ENCODE measurements at regions not wholly inside any gene's neighbourhood (a gene's known extent, or its start where the extent isn't known, plus 50 kb on each side); places are given as distances from the start of the nearest gene placed in this dataset.

GRCh38 chr5:115460472-115460871 lies 84.1 kb downstream of the FEM1C start:
- no peak overlapping the region for H3K4me3 ChIP-seq (ENCODE audit: low read depth, low read length)
- TF ChIP-seq CTCF (IDR thresholded peaks at IDR 0.05; ENCODE audit: insufficient read depth, low read length): no peak
- peak; percentile 86 for DNase-seq (ENCODE audit: low read depth)

- H3K4me3 ChIP-seq (ENCODE audit: low read depth, low read length): no peak overlapping the region
- peak; percentile 76 for DNase-seq (ENCODE audit: low read depth)
- no peak for TF ChIP-seq CTCF (IDR thresholded peaks at IDR 0.05; ENCODE audit: insufficient read depth, low read length)
Measured at GRCh38 chr5:115459855-115460341, 84.7 kb downstream of the FEM1C start.

- DNase-seq (ENCODE audit: low read depth): no peak
- no peak for TF ChIP-seq CTCF (IDR thresholded peaks at IDR 0.05; ENCODE audit: insufficient read depth, low read length)
- no peak overlapping the region for H3K4me3 ChIP-seq (ENCODE audit: low read depth, low read length)
Measured at GRCh38 chr5:115458416-115458815, 86.2 kb downstream of the FEM1C start.

- DNase-seq (ENCODE audit: low read depth): no peak
- no peak overlapping the region for H3K4me3 ChIP-seq (ENCODE audit: low read depth, low read length)
- no peak for TF ChIP-seq CTCF (IDR thresholded peaks at IDR 0.05; ENCODE audit: insufficient read depth, low read length)
Measured at GRCh38 chr5:115458003-115458409, 86.6 kb downstream of the FEM1C start.

GRCh38 chr5:115457571-115457970 lies 87.0 kb downstream of the FEM1C start:
- H3K4me3 ChIP-seq (ENCODE audit: low read depth, low read length): no peak overlapping the region
- no peak for DNase-seq (ENCODE audit: low read depth)
- TF ChIP-seq CTCF (IDR thresholded peaks at IDR 0.05; ENCODE audit: insufficient read depth, low read length): no peak

GRCh38 chr5:115456539-115457040 lies 88.0 kb downstream of the FEM1C start:
- no peak for DNase-seq (ENCODE audit: low read depth)
- no peak for TF ChIP-seq CTCF (IDR thresholded peaks at IDR 0.05; ENCODE audit: insufficient read depth, low read length)
- no peak overlapping the region for H3K4me3 ChIP-seq (ENCODE audit: low read depth, low read length)

GRCh38 chr5:115456056-115456455 lies 88.5 kb downstream of the FEM1C start:
- H3K4me3 ChIP-seq (ENCODE audit: low read depth, low read length): no peak overlapping the region
- TF ChIP-seq CTCF (IDR thresholded peaks at IDR 0.05; ENCODE audit: insufficient read depth, low read length): no peak
- no peak for DNase-seq (ENCODE audit: low read depth)

Measured in fibroblast of the aortic adventitia (primary cell).